H9 (cell line): ENCODE measurements at regions not wholly inside any gene's neighbourhood (a gene's known extent, or its start where the extent isn't known, plus 50 kb on each side); places are given as distances from the start of the nearest gene placed in this dataset.

Source experiments
- DNase-seq: peaks from one replicate; pipeline ENCODE4 v3.0.0-alpha.2; 2017
- H2AFZ ChIP-seq: one replicate; pipeline ENCODE4 v1.6.1; 2013; ENCODE audit warnings: mild to moderate bottlenecking, low read length, control low read depth, moderate library complexity
- H2AK5ac ChIP-seq: 2 replicates; pipeline ENCODE4 v1.6.1; 2013; ENCODE audit warnings: low read length, control low read depth, mixed read lengths; ENCODE audit not compliant: insufficient read length
- H2BK120ac ChIP-seq: one replicate; pipeline ENCODE4 v1.6.1; 2013; ENCODE audit warnings: low read depth, mild to moderate bottlenecking, low read length, control low read depth, inconsistent platforms; ENCODE audit not compliant: poor library complexity, severe bottlenecking
- H2BK12ac ChIP-seq: 2 replicates; pipeline ENCODE4 v1.6.1; 2013; ENCODE audit warnings: low read length, control low read depth, mixed read lengths, low read depth; ENCODE audit not compliant: insufficient read length
- H2BK15ac ChIP-seq: 2 replicates; pipeline ENCODE4 v1.6.1; 2013; ENCODE audit warnings: low read depth, low read length, control low read depth
- H2BK20ac ChIP-seq: one replicate; pipeline ENCODE4 v1.6.1; 2013; ENCODE audit warnings: low read depth, mild to moderate bottlenecking, low read length, control low read depth, inconsistent platforms; ENCODE audit not compliant: poor library complexity, severe bottlenecking
- H2BK5ac ChIP-seq: 2 replicates; pipeline ENCODE4 v1.6.1; 2013; ENCODE audit warnings: low read length, control low read depth, mixed read lengths; ENCODE audit not compliant: insufficient read length
- H3K14ac ChIP-seq: 2 replicates; pipeline ENCODE4 v1.6.1; 2013; ENCODE audit warnings: low read length, control low read depth; ENCODE audit not compliant: insufficient read depth
- H3K18ac ChIP-seq: 2 replicates; pipeline ENCODE4 v1.6.1; 2013; ENCODE audit warnings: low read depth, mild to moderate bottlenecking, mixed read lengths, low read length, control low read depth; ENCODE audit not compliant: insufficient read length
- H3K23ac ChIP-seq: 2 replicates; pipeline ENCODE4 v1.6.1; 2013; ENCODE audit warnings: low read length, control low read depth, mixed read lengths, low read depth; ENCODE audit not compliant: insufficient read length
- H3K23me2 ChIP-seq: 2 replicates; pipeline ENCODE4 v1.6.1; 2013; ENCODE audit warnings: low read depth, mild to moderate bottlenecking, mixed read lengths, low read length, control low read depth; ENCODE audit not compliant: insufficient read length, poor library complexity, severe bottlenecking
- H3K27ac ChIP-seq: 2 replicates; pipeline ENCODE4 v1.5.1; 2013; ENCODE audit warnings: low read length, control low read depth, mixed read lengths, low read depth; ENCODE audit not compliant: insufficient read length
- H3K27me3 ChIP-seq: 2 replicates; pipeline ENCODE4 v1.6.1; 2013; ENCODE audit warnings: low read length, control low read depth, inconsistent platforms; ENCODE audit not compliant: insufficient read depth
- H3K4ac ChIP-seq: 2 replicates; pipeline ENCODE4 v1.6.1; 2013; ENCODE audit warnings: low read depth, mild to moderate bottlenecking, control low read depth, inconsistent platforms, low read length, moderate library complexity
- H3K4me1 ChIP-seq: 2 replicates; pipeline ENCODE4 v1.6.1; 2013; ENCODE audit warnings: low read length, control low read depth, inconsistent platforms; ENCODE audit not compliant: insufficient read depth
- H3K4me2 ChIP-seq: 2 replicates; pipeline ENCODE4 v1.6.1; 2013; ENCODE audit warnings: low read length, control low read depth, mixed read lengths; ENCODE audit not compliant: insufficient read length, insufficient read depth
- H3K56ac ChIP-seq: 2 replicates; pipeline ENCODE4 v1.6.1; 2013; ENCODE audit warnings: low read depth, mild to moderate bottlenecking, mixed read lengths, low read length, control low read depth; ENCODE audit not compliant: insufficient read length
- H3K79me1 ChIP-seq: 2 replicates; pipeline ENCODE4 v1.6.1; 2013; ENCODE audit warnings: low read depth, mild to moderate bottlenecking, moderate library complexity, low read length, control low read depth, inconsistent platforms; ENCODE audit not compliant: insufficient read depth, poor library complexity, severe bottlenecking
- H3K79me2 ChIP-seq: 2 replicates; pipeline ENCODE4 v1.6.1; 2013; ENCODE audit warnings: low read length, control low read depth, inconsistent platforms; ENCODE audit not compliant: insufficient read depth
- H3K9ac ChIP-seq: 2 replicates; pipeline ENCODE4 v1.6.1; 2013; ENCODE audit warnings: low read length, control low read depth, mixed read lengths; ENCODE audit not compliant: insufficient read length; ENCODE audit errors: extremely low read depth
- H3K9me3 ChIP-seq: one replicate; pipeline ENCODE4 v1.6.1; 2013; ENCODE audit warnings: low read depth, low read length, inconsistent platforms; ENCODE audit not compliant: control insufficient read depth
- H3T11ph ChIP-seq: one replicate; pipeline ENCODE4 v1.6.1; 2013; ENCODE audit warnings: mild to moderate bottlenecking, low read length, control low read depth, inconsistent platforms
- H4K20me1 ChIP-seq: one replicate; pipeline ENCODE4 v1.6.1; 2013; ENCODE audit not compliant: control insufficient read depth, insufficient read length, insufficient read depth
- H4K5ac ChIP-seq: 2 replicates; pipeline ENCODE4 v1.6.1; 2013; ENCODE audit warnings: low read depth, mild to moderate bottlenecking, mixed read lengths, low read length, control low read depth; ENCODE audit not compliant: insufficient read length
- H4K8ac ChIP-seq: replicated peaks from 2 replicates; pipeline ENCODE4 v1.6.1; 2013; ENCODE audit warnings: low read length, control low read depth, mixed read lengths, low read depth; ENCODE audit not compliant: insufficient read length
- H4K91ac ChIP-seq: 2 replicates; pipeline ENCODE4 v1.6.1; 2013; ENCODE audit warnings: low read depth, mild to moderate bottlenecking, moderate library complexity, mixed read lengths, low read length, control low read depth; ENCODE audit not compliant: insufficient read length
- H3K27ac Mint-ChIP-seq, 3 experiments: 2 replicates in 2 of 3; 3 replicates in 1 of 3; pipeline ENCODE4 v1.8.0; 2020 to 2021; ENCODE audit warnings: mixed read lengths in 3 of 3, mild to moderate bottlenecking in 1 of 3, moderate library complexity in 1 of 3
- H3K27me3 Mint-ChIP-seq: 2 replicates; pipeline ENCODE4 v1.8.0; 2021; ENCODE audit warnings: low read depth, mild to moderate bottlenecking, moderate library complexity, mixed read lengths
- H3K36me3 Mint-ChIP-seq, 3 experiments: 2 replicates in 2 of 3; 3 replicates in 1 of 3; pipeline ENCODE4 v1.8.0; 2020 to 2021; ENCODE audit warnings: low read depth in 3 of 3, mixed read lengths in 3 of 3; ENCODE audit not compliant: insufficient read depth in 1 of 3
- H3K4me1 Mint-ChIP-seq, 2 experiments: 2 replicates each; pipeline ENCODE4 v1.8.0; 2020; ENCODE audit warnings: mixed read lengths in 2 of 2
- H3K4me3 Mint-ChIP-seq, 2 experiments: 2 replicates in 1 of 2; 3 replicates in 1 of 2; pipeline ENCODE4 v1.8.0; 2020 to 2021; ENCODE audit warnings: mild to moderate bottlenecking in 2 of 2, mixed read lengths in 2 of 2, moderate library complexity in 1 of 2
- H3K9me3 Mint-ChIP-seq, 2 experiments: 2 replicates in 1 of 2; 3 replicates in 1 of 2; pipeline ENCODE4 v1.8.0; 2020; ENCODE audit warnings: mild to moderate bottlenecking in 2 of 2, mixed read lengths in 2 of 2, moderate library complexity in 1 of 2
- WGBS: extraction: QIAGEN DNeasy Blood & Tissue Kit; methylation state at CpG from one replicate; pipeline ENCODE4 v1.1.7; 2013; ENCODE audit warnings: missing lambda C conversion rate, low lambda C conversion rate, mixed read lengths; ENCODE audit not compliant: insufficient read length; ENCODE audit errors: extremely low coverage; 5-methylcytosine and 5-hydroxymethylcytosine counted together
- TF ChIP-seq, protein P1 (sequence below): fragments of 200-600 bp; sonication (generic); conservative IDR thresholded peaks from 3 replicates; pipeline ENCODE4 v1.8.0; 2021; ENCODE audit warnings: antibody characterized with exemption, mild to moderate bottlenecking

GRCh38 chr7:84845971-84846370 is 340.9 kb downstream of the SEMA3D start:
- H2BK15ac ChIP-seq, result no peak overlapping the region
- no peak overlapping the region for H3T11ph ChIP-seq
- DNase-seq, result no peak
- no peak overlapping the region for H3K4me2 ChIP-seq
- no peaks in the 10 kb centered on the region for H3K4me1 ChIP-seq
- no peak overlapping the region for H3K18ac ChIP-seq
- WGBS, result no CpG with 5 or more reads among the region's 3 CpGs
- H3K27me3 ChIP-seq, result no peaks in the 10 kb centered on the region
- Mint-ChIP-seq H3K36me3 (no peaks in the 10 kb centered on the region), H3K4me1 (peaks cover 0 to 2% of the 10 kb centered on the region in 2 experiments; a peak in 1 of 4 replicates), H3K27me3 (no peaks in the 10 kb centered on the region), H3K9me3 (no peaks in the 10 kb centered on the region; a peak in 1 of 5 replicates), H3K4me3 (no peak overlapping the region), H3K27ac (no peak overlapping the region)
- TF ChIP-seq, protein P1, sequence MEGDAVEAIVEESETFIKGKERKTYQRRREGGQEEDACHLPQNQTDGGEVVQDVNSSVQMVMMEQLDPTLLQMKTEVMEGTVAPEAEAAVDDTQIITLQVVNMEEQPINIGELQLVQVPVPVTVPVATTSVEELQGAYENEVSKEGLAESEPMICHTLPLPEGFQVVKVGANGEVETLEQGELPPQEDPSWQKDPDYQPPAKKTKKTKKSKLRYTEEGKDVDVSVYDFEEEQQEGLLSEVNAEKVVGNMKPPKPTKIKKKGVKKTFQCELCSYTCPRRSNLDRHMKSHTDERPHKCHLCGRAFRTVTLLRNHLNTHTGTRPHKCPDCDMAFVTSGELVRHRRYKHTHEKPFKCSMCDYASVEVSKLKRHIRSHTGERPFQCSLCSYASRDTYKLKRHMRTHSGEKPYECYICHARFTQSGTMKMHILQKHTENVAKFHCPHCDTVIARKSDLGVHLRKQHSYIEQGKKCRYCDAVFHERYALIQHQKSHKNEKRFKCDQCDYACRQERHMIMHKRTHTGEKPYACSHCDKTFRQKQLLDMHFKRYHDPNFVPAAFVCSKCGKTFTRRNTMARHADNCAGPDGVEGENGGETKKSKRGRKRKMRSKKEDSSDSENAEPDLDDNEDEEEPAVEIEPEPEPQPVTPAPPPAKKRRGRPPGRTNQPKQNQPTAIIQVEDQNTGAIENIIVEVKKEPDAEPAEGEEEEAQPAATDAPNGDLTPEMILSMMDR, result no peak
- H2BK120ac ChIP-seq, result no peak overlapping the region
- H2AFZ ChIP-seq, result no peak overlapping the region
- no peak overlapping the region for H2BK5ac ChIP-seq
- no peaks in the 10 kb centered on the region for H3K79me1 ChIP-seq
- no peak overlapping the region for H3K27ac ChIP-seq
- H3K14ac ChIP-seq, result no peak overlapping the region
- H3K23me2 ChIP-seq, result no peaks in the 10 kb centered on the region
- no peaks in the 10 kb centered on the region for H3K79me2 ChIP-seq
- H4K5ac ChIP-seq, result no peak overlapping the region
- H3K23ac ChIP-seq, result no peak overlapping the region
- no peaks in the 10 kb centered on the region for H3K9me3 ChIP-seq
- no peak overlapping the region for H4K91ac ChIP-seq
- H3K56ac ChIP-seq, result no peak overlapping the region
- no peak overlapping the region for H2BK12ac ChIP-seq
- H2BK20ac ChIP-seq, result no peak overlapping the region
- H4K8ac ChIP-seq, result no peak overlapping the region
- H2AK5ac ChIP-seq, result no peak overlapping the region
- no peaks in the 10 kb centered on the region for H4K20me1 ChIP-seq
- no peak overlapping the region for H3K4ac ChIP-seq
- no peak overlapping the region for H3K9ac ChIP-seq
